H9 (cell line): ENCODE measurements at regions not wholly inside any gene's neighbourhood (a gene's known extent, or its start where the extent isn't known, plus 50 kb on each side); places are given as distances from the start of the nearest gene placed in this dataset.

Experiments used
- DNase-seq: peaks from one replicate; pipeline ENCODE4 v3.0.0-alpha.2; 2017
- H2AFZ ChIP-seq: one replicate; pipeline ENCODE4 v1.6.1; 2013; ENCODE audit warnings: mild to moderate bottlenecking, low read length, control low read depth, moderate library complexity
- H2AK5ac ChIP-seq: 2 replicates; pipeline ENCODE4 v1.6.1; 2013; ENCODE audit warnings: low read length, control low read depth, mixed read lengths; ENCODE audit not compliant: insufficient read length
- H2BK120ac ChIP-seq: one replicate; pipeline ENCODE4 v1.6.1; 2013; ENCODE audit warnings: low read depth, mild to moderate bottlenecking, low read length, control low read depth, inconsistent platforms; ENCODE audit not compliant: poor library complexity, severe bottlenecking
- H2BK12ac ChIP-seq: 2 replicates; pipeline ENCODE4 v1.6.1; 2013; ENCODE audit warnings: low read length, control low read depth, mixed read lengths, low read depth; ENCODE audit not compliant: insufficient read length
- H2BK15ac ChIP-seq: 2 replicates; pipeline ENCODE4 v1.6.1; 2013; ENCODE audit warnings: low read depth, low read length, control low read depth
- H2BK20ac ChIP-seq: one replicate; pipeline ENCODE4 v1.6.1; 2013; ENCODE audit warnings: low read depth, mild to moderate bottlenecking, low read length, control low read depth, inconsistent platforms; ENCODE audit not compliant: poor library complexity, severe bottlenecking
- H2BK5ac ChIP-seq: 2 replicates; pipeline ENCODE4 v1.6.1; 2013; ENCODE audit warnings: low read length, control low read depth, mixed read lengths; ENCODE audit not compliant: insufficient read length
- H3K14ac ChIP-seq: 2 replicates; pipeline ENCODE4 v1.6.1; 2013; ENCODE audit warnings: low read length, control low read depth; ENCODE audit not compliant: insufficient read depth
- H3K18ac ChIP-seq: 2 replicates; pipeline ENCODE4 v1.6.1; 2013; ENCODE audit warnings: low read depth, mild to moderate bottlenecking, mixed read lengths, low read length, control low read depth; ENCODE audit not compliant: insufficient read length
- H3K23ac ChIP-seq: 2 replicates; pipeline ENCODE4 v1.6.1; 2013; ENCODE audit warnings: low read length, control low read depth, mixed read lengths, low read depth; ENCODE audit not compliant: insufficient read length
- H3K23me2 ChIP-seq: 2 replicates; pipeline ENCODE4 v1.6.1; 2013; ENCODE audit warnings: low read depth, mild to moderate bottlenecking, mixed read lengths, low read length, control low read depth; ENCODE audit not compliant: insufficient read length, poor library complexity, severe bottlenecking
- H3K27ac ChIP-seq: 2 replicates; pipeline ENCODE4 v1.5.1; 2013; ENCODE audit warnings: low read length, control low read depth, mixed read lengths, low read depth; ENCODE audit not compliant: insufficient read length
- H3K27me3 ChIP-seq: 2 replicates; pipeline ENCODE4 v1.6.1; 2013; ENCODE audit warnings: low read length, control low read depth, inconsistent platforms; ENCODE audit not compliant: insufficient read depth
- H3K4ac ChIP-seq: 2 replicates; pipeline ENCODE4 v1.6.1; 2013; ENCODE audit warnings: low read depth, mild to moderate bottlenecking, control low read depth, inconsistent platforms, low read length, moderate library complexity
- H3K4me1 ChIP-seq: 2 replicates; pipeline ENCODE4 v1.6.1; 2013; ENCODE audit warnings: low read length, control low read depth, inconsistent platforms; ENCODE audit not compliant: insufficient read depth
- H3K4me2 ChIP-seq: 2 replicates; pipeline ENCODE4 v1.6.1; 2013; ENCODE audit warnings: low read length, control low read depth, mixed read lengths; ENCODE audit not compliant: insufficient read length, insufficient read depth
- H3K56ac ChIP-seq: 2 replicates; pipeline ENCODE4 v1.6.1; 2013; ENCODE audit warnings: low read depth, mild to moderate bottlenecking, mixed read lengths, low read length, control low read depth; ENCODE audit not compliant: insufficient read length
- H3K79me1 ChIP-seq: 2 replicates; pipeline ENCODE4 v1.6.1; 2013; ENCODE audit warnings: low read depth, mild to moderate bottlenecking, moderate library complexity, low read length, control low read depth, inconsistent platforms; ENCODE audit not compliant: insufficient read depth, poor library complexity, severe bottlenecking
- H3K79me2 ChIP-seq: 2 replicates; pipeline ENCODE4 v1.6.1; 2013; ENCODE audit warnings: low read length, control low read depth, inconsistent platforms; ENCODE audit not compliant: insufficient read depth
- H3K9ac ChIP-seq: 2 replicates; pipeline ENCODE4 v1.6.1; 2013; ENCODE audit warnings: low read length, control low read depth, mixed read lengths; ENCODE audit not compliant: insufficient read length; ENCODE audit errors: extremely low read depth
- H3K9me3 ChIP-seq: one replicate; pipeline ENCODE4 v1.6.1; 2013; ENCODE audit warnings: low read depth, low read length, inconsistent platforms; ENCODE audit not compliant: control insufficient read depth
- H3T11ph ChIP-seq: one replicate; pipeline ENCODE4 v1.6.1; 2013; ENCODE audit warnings: mild to moderate bottlenecking, low read length, control low read depth, inconsistent platforms
- H4K20me1 ChIP-seq: one replicate; pipeline ENCODE4 v1.6.1; 2013; ENCODE audit not compliant: control insufficient read depth, insufficient read length, insufficient read depth
- H4K5ac ChIP-seq: 2 replicates; pipeline ENCODE4 v1.6.1; 2013; ENCODE audit warnings: low read depth, mild to moderate bottlenecking, mixed read lengths, low read length, control low read depth; ENCODE audit not compliant: insufficient read length
- H4K8ac ChIP-seq: replicated peaks from 2 replicates; pipeline ENCODE4 v1.6.1; 2013; ENCODE audit warnings: low read length, control low read depth, mixed read lengths, low read depth; ENCODE audit not compliant: insufficient read length
- H4K91ac ChIP-seq: 2 replicates; pipeline ENCODE4 v1.6.1; 2013; ENCODE audit warnings: low read depth, mild to moderate bottlenecking, moderate library complexity, mixed read lengths, low read length, control low read depth; ENCODE audit not compliant: insufficient read length
- H3K27ac Mint-ChIP-seq, 3 experiments: 2 replicates in 2 of 3; 3 replicates in 1 of 3; pipeline ENCODE4 v1.8.0; 2020 to 2021; ENCODE audit warnings: mixed read lengths in 3 of 3, mild to moderate bottlenecking in 1 of 3, moderate library complexity in 1 of 3
- H3K27me3 Mint-ChIP-seq: 2 replicates; pipeline ENCODE4 v1.8.0; 2021; ENCODE audit warnings: low read depth, mild to moderate bottlenecking, moderate library complexity, mixed read lengths
- H3K36me3 Mint-ChIP-seq, 3 experiments: 2 replicates in 2 of 3; 3 replicates in 1 of 3; pipeline ENCODE4 v1.8.0; 2020 to 2021; ENCODE audit warnings: low read depth in 3 of 3, mixed read lengths in 3 of 3; ENCODE audit not compliant: insufficient read depth in 1 of 3
- H3K4me1 Mint-ChIP-seq, 2 experiments: 2 replicates each; pipeline ENCODE4 v1.8.0; 2020; ENCODE audit warnings: mixed read lengths in 2 of 2
- H3K4me3 Mint-ChIP-seq, 2 experiments: 2 replicates in 1 of 2; 3 replicates in 1 of 2; pipeline ENCODE4 v1.8.0; 2020 to 2021; ENCODE audit warnings: mild to moderate bottlenecking in 2 of 2, mixed read lengths in 2 of 2, moderate library complexity in 1 of 2
- H3K9me3 Mint-ChIP-seq, 2 experiments: 2 replicates in 1 of 2; 3 replicates in 1 of 2; pipeline ENCODE4 v1.8.0; 2020; ENCODE audit warnings: mild to moderate bottlenecking in 2 of 2, mixed read lengths in 2 of 2, moderate library complexity in 1 of 2
- TF ChIP-seq, protein P1 (sequence below): fragments of 200-600 bp; sonication (generic); conservative IDR thresholded peaks from 3 replicates; pipeline ENCODE4 v1.8.0; 2021; ENCODE audit warnings: antibody characterized with exemption, mild to moderate bottlenecking

DNA sequence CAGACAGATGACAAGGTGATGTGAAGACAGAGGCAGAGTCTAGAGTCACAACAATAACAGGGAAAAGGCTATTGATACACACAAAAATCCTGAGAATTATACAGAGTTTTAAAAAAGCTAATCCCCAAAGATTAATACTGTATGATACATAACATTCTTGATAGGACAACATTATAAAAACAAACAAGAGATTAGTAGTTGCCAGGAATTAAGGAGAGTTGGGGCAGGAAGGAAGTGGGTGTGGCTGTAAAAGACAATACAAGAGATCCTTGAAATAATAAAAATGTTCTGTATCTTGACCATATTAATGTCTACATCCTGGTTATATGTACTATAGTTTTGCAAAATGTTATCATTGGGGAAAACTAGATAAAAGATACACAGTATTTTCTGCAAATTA is 309.5 kb upstream of the PMFBP1 start:
- Histone ChIP-seq H3K14ac (no peak overlapping the region), H3K23me2 (no peaks in the 10 kb centered on the region), H3T11ph (no peak overlapping the region), H3K27ac (no peak overlapping the region), H3K9me3 (no peaks in the 10 kb centered on the region), H2AFZ (no peak overlapping the region), H4K20me1 (no peaks in the 10 kb centered on the region), H4K5ac (no peak overlapping the region), H3K4ac (no peak overlapping the region), H2AK5ac (no peak overlapping the region), H2BK5ac (no peak overlapping the region), H4K91ac (no peak overlapping the region), H3K4me2 (no peak overlapping the region), H2BK120ac (no peak overlapping the region), H3K23ac (no peak overlapping the region), H2BK20ac (no peak overlapping the region), H3K18ac (no peak overlapping the region), H4K8ac (no peak overlapping the region), H3K9ac (no peak overlapping the region), H2BK12ac (no peak overlapping the region), H2BK15ac (no peak overlapping the region), H3K56ac (no peak overlapping the region), H3K79me1 (no peaks in the 10 kb centered on the region), H3K79me2 (no peaks in the 10 kb centered on the region), H3K27me3 (no peaks in the 10 kb centered on the region), H3K4me1 (no peaks in the 10 kb centered on the region)
- TF ChIP-seq, protein P1, sequence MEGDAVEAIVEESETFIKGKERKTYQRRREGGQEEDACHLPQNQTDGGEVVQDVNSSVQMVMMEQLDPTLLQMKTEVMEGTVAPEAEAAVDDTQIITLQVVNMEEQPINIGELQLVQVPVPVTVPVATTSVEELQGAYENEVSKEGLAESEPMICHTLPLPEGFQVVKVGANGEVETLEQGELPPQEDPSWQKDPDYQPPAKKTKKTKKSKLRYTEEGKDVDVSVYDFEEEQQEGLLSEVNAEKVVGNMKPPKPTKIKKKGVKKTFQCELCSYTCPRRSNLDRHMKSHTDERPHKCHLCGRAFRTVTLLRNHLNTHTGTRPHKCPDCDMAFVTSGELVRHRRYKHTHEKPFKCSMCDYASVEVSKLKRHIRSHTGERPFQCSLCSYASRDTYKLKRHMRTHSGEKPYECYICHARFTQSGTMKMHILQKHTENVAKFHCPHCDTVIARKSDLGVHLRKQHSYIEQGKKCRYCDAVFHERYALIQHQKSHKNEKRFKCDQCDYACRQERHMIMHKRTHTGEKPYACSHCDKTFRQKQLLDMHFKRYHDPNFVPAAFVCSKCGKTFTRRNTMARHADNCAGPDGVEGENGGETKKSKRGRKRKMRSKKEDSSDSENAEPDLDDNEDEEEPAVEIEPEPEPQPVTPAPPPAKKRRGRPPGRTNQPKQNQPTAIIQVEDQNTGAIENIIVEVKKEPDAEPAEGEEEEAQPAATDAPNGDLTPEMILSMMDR: no peak
- DNase-seq: no peak
- Mint-ChIP-seq H3K27me3 (no peaks in the 10 kb centered on the region), H3K4me3 (no peak overlapping the region), H3K36me3 (no peaks in the 10 kb centered on the region), H3K4me1 (peaks cover 7% of the 10 kb centered on the region in 2 experiments; a peak in 1 of 4 replicates), H3K9me3 (no peaks in the 10 kb centered on the region), H3K27ac (no peak overlapping the region)
